OCI-LY1 (cell line): ENCODE measurements at regions not wholly inside any gene's neighbourhood (a gene's known extent, or its start where the extent isn't known, plus 50 kb on each side); places are given as distances from the start of the nearest gene placed in this dataset.

Source experiments
- H2AFZ ChIP-seq: fragments of 200-600 bp; sonication (generic), shearing (Covaris generic); 2 replicates; pipeline ENCODE4 v1.6.0; 2014; ENCODE audit warnings: antibody characterized with exemption, mild to moderate bottlenecking, low read length
- H3F3A ChIP-seq: fragments of 200-600 bp; sonication (generic), shearing (Covaris generic); 2 replicates; pipeline ENCODE4 v1.6.0; 2014; ENCODE audit warnings: mild to moderate bottlenecking, antibody characterized with exemption, low read length, moderate library complexity; ENCODE audit not compliant: insufficient read depth
- H3K27ac ChIP-seq: fragments of 200-600 bp; sonication (generic); 2 replicates; pipeline ENCODE4 v1.5.1; 2014; ENCODE audit warnings: low read length, mixed run types, mild to moderate bottlenecking, low read depth; ENCODE audit not compliant: poor library complexity, severe bottlenecking
- H3K27me3 ChIP-seq: fragments of 200-600 bp; sonication (generic); 2 replicates; pipeline ENCODE4 v1.6.0; 2014; ENCODE audit warnings: antibody characterized with exemption, mild to moderate bottlenecking, low read length, moderate library complexity; ENCODE audit not compliant: insufficient read depth
- H3K36me3 ChIP-seq: fragments of 200-600 bp; sonication (generic); 2 replicates; pipeline ENCODE4 v1.6.1; 2014; ENCODE audit warnings: mild to moderate bottlenecking, antibody characterized with exemption, low read length, moderate library complexity, mixed read lengths; ENCODE audit not compliant: insufficient read depth
- H3K4me1 ChIP-seq: fragments of 200-600 bp; sonication (generic); 2 replicates; pipeline ENCODE4 v1.5.1; 2014; ENCODE audit warnings: mild to moderate bottlenecking, low read length, moderate library complexity; ENCODE audit not compliant: insufficient read depth, severe bottlenecking
- H3K4me2 ChIP-seq: fragments of 200-600 bp; sonication (generic), shearing (Covaris generic); 2 replicates; pipeline ENCODE4 v1.6.1; 2014; ENCODE audit warnings: low read length
- H3K4me3 ChIP-seq: fragments of 200-600 bp; sonication (generic); 2 replicates; pipeline ENCODE4 v1.5.1; 2014; ENCODE audit warnings: low read length, low read depth, mild to moderate bottlenecking, mixed read lengths; ENCODE audit not compliant: poor library complexity, severe bottlenecking
- H3K79me2 ChIP-seq: fragments of 200-600 bp; shearing (Covaris generic); 2 replicates; pipeline ENCODE4 v1.6.1; 2016; ENCODE audit warnings: mixed run types, low read length, mixed read lengths; ENCODE audit not compliant: insufficient read depth
- H3K9ac ChIP-seq: fragments of 200-600 bp; sonication (generic), shearing (Covaris generic); 2 replicates; pipeline ENCODE4 v1.6.1; 2014; ENCODE audit warnings: mild to moderate bottlenecking, low read length, mixed read lengths
- H3K9me2 ChIP-seq: fragments of 200-600 bp; sonication (generic), shearing (Covaris generic); 2 replicates; pipeline ENCODE4 v1.6.1; 2014; ENCODE audit warnings: low read depth, mild to moderate bottlenecking, low read length, mixed read lengths
- H3K9me3 ChIP-seq: fragments of 200-600 bp; shearing (Covaris generic); 2 replicates; pipeline ENCODE4 v1.6.1; 2014; ENCODE audit warnings: low read length, mixed read lengths
- H4K20me1 ChIP-seq: fragments of 200-600 bp; sonication (generic), shearing (Covaris generic); 2 replicates; pipeline ENCODE4 v1.6.0; 2016; ENCODE audit warnings: mild to moderate bottlenecking, low read length; ENCODE audit not compliant: insufficient read depth
- EZH2 ChIP-seq: fragments of 200-600 bp; sonication (generic), shearing (Covaris generic); IDR thresholded peaks from 2 replicates; pipeline ENCODE4 v1.8.0; 2017; ENCODE audit warnings: borderline replicate concordance, mixed run types, mild to moderate bottlenecking, antibody characterized with exemption, low read length, moderate library complexity, mixed read lengths
- TF ChIP-seq, protein P1 (sequence below): fragments of 200-600 bp; sonication (generic), shearing (Covaris generic); IDR thresholded peaks from 2 replicates; pipeline ENCODE4 v1.5.1; 2017; ENCODE audit warnings: mild to moderate bottlenecking, antibody characterized with exemption, low read length, moderate library complexity, mixed read lengths

DNA sequence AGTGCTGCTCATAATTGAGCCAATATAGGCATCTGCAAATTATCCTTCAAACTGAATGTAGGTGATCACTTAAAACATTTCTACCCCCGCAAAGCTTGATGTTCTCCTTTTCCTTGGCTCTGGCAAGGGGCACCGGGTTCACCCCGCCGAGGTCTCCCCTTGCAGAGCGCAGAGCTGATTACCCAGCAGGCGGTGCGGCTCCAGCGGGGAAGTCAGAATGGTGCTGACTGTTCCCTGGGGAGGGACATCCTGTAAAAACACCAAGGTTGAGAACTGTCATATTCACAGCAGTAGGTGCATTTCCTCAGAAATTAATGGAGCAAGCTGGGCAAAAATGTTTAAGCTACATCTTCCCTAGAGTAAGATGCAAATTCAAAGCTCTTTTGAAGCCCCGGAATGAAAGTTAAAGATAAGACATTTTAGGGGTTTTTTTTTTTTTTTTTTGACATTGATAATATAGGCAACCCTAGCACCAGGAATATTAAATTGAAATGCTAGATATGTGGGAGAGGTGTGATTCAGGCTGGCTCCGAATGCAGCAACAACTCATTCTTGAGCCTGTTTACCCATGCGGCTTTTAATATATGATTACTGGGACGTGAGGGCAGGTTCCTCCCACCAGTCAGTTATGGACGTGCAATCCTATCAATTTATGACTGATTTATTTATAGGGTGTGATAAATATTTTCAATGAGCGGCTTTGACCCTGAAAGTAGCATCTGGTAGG, 767.3 kb upstream of the TENM3 start:
- no peaks in the 10 kb centered on the region for H3K4me1 ChIP-seq
- no peak overlapping the region for H2AFZ ChIP-seq
- H3K9me3 ChIP-seq: no peaks in the 10 kb centered on the region
- no peak for TF ChIP-seq EZH2
- TF ChIP-seq, protein P1, sequence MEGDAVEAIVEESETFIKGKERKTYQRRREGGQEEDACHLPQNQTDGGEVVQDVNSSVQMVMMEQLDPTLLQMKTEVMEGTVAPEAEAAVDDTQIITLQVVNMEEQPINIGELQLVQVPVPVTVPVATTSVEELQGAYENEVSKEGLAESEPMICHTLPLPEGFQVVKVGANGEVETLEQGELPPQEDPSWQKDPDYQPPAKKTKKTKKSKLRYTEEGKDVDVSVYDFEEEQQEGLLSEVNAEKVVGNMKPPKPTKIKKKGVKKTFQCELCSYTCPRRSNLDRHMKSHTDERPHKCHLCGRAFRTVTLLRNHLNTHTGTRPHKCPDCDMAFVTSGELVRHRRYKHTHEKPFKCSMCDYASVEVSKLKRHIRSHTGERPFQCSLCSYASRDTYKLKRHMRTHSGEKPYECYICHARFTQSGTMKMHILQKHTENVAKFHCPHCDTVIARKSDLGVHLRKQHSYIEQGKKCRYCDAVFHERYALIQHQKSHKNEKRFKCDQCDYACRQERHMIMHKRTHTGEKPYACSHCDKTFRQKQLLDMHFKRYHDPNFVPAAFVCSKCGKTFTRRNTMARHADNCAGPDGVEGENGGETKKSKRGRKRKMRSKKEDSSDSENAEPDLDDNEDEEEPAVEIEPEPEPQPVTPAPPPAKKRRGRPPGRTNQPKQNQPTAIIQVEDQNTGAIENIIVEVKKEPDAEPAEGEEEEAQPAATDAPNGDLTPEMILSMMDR: no peak
- no peak overlapping the region for H3K27ac ChIP-seq
- H3F3A ChIP-seq: no peaks in the 10 kb centered on the region
- no peaks in the 10 kb centered on the region for H3K9me2 ChIP-seq
- H3K4me2 ChIP-seq: no peak overlapping the region
- no peaks in the 10 kb centered on the region for H3K36me3 ChIP-seq
- H3K27me3 ChIP-seq: no peaks in the 10 kb centered on the region
- H3K9ac ChIP-seq: no peak overlapping the region
- no peaks in the 10 kb centered on the region for H4K20me1 ChIP-seq
- H3K4me3 ChIP-seq: no peak overlapping the region
- H3K79me2 ChIP-seq: no peaks in the 10 kb centered on the region

DNA sequence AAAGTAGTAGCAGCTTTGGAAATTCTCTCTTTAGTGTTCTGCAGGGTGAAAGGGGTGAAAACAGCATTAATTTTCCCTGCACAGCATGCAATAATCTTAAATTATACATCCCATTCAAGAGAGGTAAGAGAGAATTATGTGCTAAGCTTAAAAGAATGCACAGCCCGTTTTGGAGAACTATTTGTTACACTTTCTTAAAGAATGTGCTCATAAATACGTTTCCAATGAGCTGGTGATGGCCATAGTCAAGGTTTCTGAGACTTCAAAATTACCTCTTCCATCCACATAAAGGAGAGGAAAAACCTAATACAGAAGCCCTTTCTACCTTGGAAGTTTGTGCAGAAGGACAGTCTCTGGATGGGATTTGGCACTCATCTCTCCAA, 766.7 kb upstream of the TENM3 start:
- Histone ChIP-seq H3K79me2 (no peaks in the 10 kb centered on the region), H3K36me3 (no peaks in the 10 kb centered on the region), H3K27ac (no peak overlapping the region), H3K27me3 (no peaks in the 10 kb centered on the region), H4K20me1 (no peaks in the 10 kb centered on the region), H2AFZ (no peak overlapping the region), H3K4me3 (no peak overlapping the region), H3K4me1 (no peaks in the 10 kb centered on the region), H3F3A (no peaks in the 10 kb centered on the region), H3K4me2 (no peak overlapping the region), H3K9ac (no peak overlapping the region), H3K9me2 (no peaks in the 10 kb centered on the region), H3K9me3 (no peaks in the 10 kb centered on the region)
- no peak for TF ChIP-seq EZH2
- TF ChIP-seq, protein P1: no peak

DNA sequence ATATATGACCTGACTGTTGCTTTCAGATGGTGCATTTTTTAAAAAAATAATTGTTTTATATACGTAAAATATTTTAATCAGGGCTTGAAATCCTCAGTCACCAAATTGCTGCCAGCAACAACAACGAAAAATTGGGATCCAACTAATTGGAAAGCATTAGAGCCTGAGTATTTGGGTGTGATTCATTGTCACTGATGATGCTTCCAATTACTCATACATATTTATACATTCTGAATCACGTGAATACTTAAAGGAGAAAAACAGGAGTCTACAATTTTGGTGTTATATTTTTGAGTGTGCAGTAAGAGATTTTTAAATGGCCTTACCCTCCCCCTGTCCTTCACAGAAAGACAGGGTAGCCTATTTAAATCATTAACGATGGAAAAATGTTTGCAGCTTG, 765.6 kb upstream of the TENM3 start:
- no peaks in the 10 kb centered on the region for H3K4me1 ChIP-seq
- no peaks in the 10 kb centered on the region for H4K20me1 ChIP-seq
- no peak overlapping the region for H2AFZ ChIP-seq
- no peaks in the 10 kb centered on the region for H3K36me3 ChIP-seq
- no peaks in the 10 kb centered on the region for H3K9me2 ChIP-seq
- H3K4me3 ChIP-seq: no peak overlapping the region
- no peak overlapping the region for H3K9ac ChIP-seq
- no peak overlapping the region for H3K4me2 ChIP-seq
- H3K27me3 ChIP-seq: no peaks in the 10 kb centered on the region
- TF ChIP-seq, protein P1: no peak
- TF ChIP-seq EZH2: no peak
- no peak overlapping the region for H3K27ac ChIP-seq
- H3K79me2 ChIP-seq: no peaks in the 10 kb centered on the region
- H3F3A ChIP-seq: no peaks in the 10 kb centered on the region
- H3K9me3 ChIP-seq: no peaks in the 10 kb centered on the region
